ENCODE measurements at regions not wholly inside any gene's neighbourhood (a gene's known extent, or its start where the extent isn't known, plus 50 kb on each side); places are given as distances from the start of the nearest gene placed in this dataset.

GRCh38 chr12:5213336-5213735 lies 169.7 kb downstream of the KCNA5 start:
- no peak for TF ChIP-seq POLR2AphosphoS5 (IDR thresholded peaks at IDR 0.05; ENCODE audit: low read depth, low read length)
- TF ChIP-seq JUND (IDR thresholded peaks at IDR 0.05), result no peak
